GM12872 (cell line): ENCODE measurements at regions not wholly inside any gene's neighbourhood (a gene's known extent, or its start where the extent isn't known, plus 50 kb on each side); places are given as distances from the start of the nearest gene placed in this dataset.

Experiments used
- TF ChIP-seq, protein P1 (sequence below): IDR thresholded peaks from 3 replicates; pipeline ENCODE4 v1.5.1; 2011; ENCODE audit warnings: low read depth, mild to moderate bottlenecking, low read length, moderate library complexity; ENCODE audit not compliant: insufficient read depth

DNA sequence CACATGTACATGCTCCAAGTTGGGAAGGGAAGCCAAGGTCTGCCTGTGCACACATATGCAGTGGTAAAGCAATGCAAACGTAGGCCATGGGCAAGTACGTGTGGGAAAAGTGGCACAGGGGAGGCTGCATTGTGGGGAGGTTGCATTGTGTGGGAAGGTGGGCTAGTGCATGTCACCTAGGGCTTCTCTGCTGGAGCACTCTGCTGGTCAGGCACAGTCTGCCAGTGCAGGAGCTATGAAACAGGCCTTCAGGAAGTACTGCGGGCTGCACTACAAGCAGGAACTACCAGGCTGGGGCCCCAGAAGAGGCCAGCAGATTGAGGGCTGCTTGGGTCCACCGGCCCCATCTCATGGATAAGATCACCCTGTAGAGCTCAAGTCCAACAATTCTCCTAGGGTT, 1694.6 kb upstream of the CDH6 start:
- TF ChIP-seq, protein P1, sequence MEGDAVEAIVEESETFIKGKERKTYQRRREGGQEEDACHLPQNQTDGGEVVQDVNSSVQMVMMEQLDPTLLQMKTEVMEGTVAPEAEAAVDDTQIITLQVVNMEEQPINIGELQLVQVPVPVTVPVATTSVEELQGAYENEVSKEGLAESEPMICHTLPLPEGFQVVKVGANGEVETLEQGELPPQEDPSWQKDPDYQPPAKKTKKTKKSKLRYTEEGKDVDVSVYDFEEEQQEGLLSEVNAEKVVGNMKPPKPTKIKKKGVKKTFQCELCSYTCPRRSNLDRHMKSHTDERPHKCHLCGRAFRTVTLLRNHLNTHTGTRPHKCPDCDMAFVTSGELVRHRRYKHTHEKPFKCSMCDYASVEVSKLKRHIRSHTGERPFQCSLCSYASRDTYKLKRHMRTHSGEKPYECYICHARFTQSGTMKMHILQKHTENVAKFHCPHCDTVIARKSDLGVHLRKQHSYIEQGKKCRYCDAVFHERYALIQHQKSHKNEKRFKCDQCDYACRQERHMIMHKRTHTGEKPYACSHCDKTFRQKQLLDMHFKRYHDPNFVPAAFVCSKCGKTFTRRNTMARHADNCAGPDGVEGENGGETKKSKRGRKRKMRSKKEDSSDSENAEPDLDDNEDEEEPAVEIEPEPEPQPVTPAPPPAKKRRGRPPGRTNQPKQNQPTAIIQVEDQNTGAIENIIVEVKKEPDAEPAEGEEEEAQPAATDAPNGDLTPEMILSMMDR: no peak

DNA sequence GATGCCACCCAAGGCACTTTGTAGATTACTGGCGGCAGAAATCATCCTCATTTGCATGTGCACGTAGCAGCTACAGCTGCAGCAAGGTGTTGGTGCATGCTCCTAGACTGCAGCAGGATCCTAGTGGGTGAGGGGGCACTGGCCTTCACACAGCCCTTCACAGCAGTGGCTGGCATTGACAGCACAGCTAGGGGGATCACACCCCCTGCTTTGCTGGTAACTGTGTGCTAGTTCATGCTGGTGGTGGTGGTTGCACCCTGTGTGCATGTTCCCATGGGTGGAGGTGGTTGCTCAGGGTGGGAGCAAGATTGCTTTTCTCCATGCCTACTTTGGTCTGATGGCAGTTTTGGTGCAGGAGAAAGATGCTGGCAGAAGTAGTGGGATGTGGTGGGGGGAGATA, 1695.1 kb upstream of the CDH6 start:
- TF ChIP-seq, protein P1: no peak

DNA sequence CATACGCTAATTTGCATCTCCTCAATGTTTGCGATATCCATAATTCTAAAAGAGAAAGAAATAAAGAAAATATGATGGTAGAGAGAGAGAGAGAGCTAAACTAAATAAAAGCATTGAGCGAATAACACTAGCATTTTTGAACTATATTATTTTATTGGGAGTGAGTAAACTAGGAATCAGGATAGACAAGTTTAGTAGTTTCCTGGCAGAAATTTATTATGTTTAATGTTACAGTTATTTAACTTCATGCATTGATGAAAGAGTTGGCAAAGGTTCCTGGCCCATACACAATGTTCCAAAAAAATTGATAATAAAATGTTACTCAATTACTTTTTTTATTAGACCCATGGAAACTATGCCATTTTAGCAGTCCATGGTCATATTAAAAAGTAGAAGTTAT, 1708.2 kb upstream of the CDH6 start:
- TF ChIP-seq, protein P1: no peak

DNA sequence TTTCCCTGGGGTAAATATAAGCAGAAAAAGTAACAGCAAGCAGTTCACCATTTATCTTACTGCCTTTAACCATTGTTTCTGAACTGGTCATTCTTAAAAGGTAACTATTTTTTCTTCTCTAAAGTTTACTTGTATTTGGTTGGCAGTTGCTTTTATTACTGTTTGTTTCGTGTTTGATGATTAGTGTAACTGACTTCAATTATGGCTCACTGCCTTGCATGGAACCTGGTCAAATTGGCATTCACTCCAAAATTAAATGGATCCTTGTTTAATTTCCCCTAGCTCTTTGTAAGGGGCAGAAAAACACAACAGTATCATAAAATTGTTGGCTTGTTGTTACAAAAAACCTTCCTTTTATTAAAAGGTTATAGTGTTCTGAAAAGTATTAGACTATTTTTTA, 1723.9 kb upstream of the CDH6 start:
- TF ChIP-seq, protein P1: no peak

DNA sequence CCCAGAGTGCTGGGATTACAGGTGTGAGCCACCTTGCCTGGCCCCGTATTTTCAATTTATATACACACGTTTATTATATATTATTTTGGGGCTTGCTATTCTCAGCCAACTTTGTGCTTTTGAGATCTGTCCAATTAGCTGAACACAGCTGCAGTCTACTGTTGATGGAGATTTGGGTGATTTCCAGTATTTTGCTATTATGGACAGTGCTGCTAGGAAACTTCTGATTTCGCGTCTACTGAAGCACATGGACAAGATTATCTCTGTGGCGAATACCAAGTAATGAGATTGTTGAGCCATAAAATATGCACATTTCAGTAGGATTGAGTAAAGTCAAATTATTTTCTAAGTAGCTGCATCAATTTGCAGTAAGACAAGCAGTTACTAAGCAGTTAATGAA, 1731.2 kb upstream of the CDH6 start:
- TF ChIP-seq, protein P1: no peak

DNA sequence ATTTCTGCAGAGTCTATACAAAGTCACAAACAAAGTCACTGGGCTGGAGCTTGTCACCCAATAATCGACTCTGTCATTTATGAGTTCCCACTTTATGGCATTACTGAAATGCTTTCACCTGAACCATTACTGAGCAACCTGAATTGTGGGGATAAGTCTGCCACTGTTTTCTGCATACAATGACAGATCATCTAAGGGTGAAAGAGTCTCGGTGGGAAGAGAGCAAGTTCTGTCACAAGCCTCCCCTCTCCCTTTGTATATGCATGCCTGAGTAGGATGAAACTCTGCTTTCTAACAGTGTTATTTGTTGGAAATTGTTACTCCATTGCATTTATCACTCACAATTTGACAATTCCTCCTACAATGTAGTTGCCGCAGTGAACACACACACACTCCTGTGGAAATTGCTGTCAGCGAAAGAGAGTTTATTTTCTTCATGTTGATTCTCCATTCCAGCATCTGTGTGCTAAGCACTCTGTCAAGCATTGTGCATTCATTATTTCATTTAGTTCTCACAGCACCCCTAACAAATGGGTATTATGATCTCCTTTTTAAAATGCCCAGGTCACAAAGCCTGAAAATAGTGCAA, 1732.4 kb upstream of the CDH6 start:
- TF ChIP-seq, protein P1: no peak

DNA sequence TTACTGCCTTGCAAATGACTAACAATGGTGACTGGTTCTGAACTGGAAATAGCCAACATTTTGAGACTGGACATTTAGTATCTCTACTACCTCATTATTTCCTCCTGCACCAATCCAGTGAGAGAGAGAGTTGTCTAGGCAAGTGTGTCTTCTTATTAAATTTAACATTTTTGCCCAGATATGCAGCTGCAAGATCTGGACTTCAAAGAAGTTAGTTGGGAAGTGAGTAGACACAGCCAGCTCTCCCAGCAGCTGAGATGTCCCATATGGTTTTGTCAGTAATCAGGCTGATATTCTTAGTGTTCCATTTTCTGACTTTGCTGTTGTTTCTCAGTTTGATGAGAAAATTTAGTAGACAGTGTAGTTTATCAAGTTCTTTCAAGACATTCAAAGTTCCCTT, 1778.8 kb upstream of the CDH6 start:
- TF ChIP-seq, protein P1: no peak
